ENCODE measurements at regions not wholly inside any gene's neighbourhood (a gene's known extent, or its start where the extent isn't known, plus 50 kb on each side); places are given as distances from the start of the nearest gene placed in this dataset.

- Histone ChIP-seq H3K9ac (no peak overlapping the region), H3F3A (ENCODE audit: insufficient read depth) (peaks cover 25% of the 10 kb centered on the region), H3K4me1 (ENCODE audit: insufficient read depth) (peaks cover 37% of the 10 kb centered on the region), H3K27ac (no peak overlapping the region), H3K4me2 (ENCODE audit: unreplicated experiment) (no peak overlapping the region), H3K36me3 (ENCODE audit: low read depth) (no peaks in the 10 kb centered on the region), H3K9me3 (ENCODE audit: low read depth) (no peaks in the 10 kb centered on the region), H3K27me3 (replicated peaks; ENCODE audit: insufficient read depth) (no peaks in the 10 kb centered on the region), H3K4me3 (no peak overlapping the region), H2AFZ (peak overlapping the region; percentile 8; the same call in 1 of the 2 replicates), H4K20me1 (ENCODE audit: insufficient read depth) (no peaks in the 10 kb centered on the region), H3K9me2 (ENCODE audit: insufficient read depth) (no peaks in the 10 kb centered on the region), H3K79me2 (ENCODE audit: insufficient read depth) (no peaks in the 10 kb centered on the region)
- TF ChIP-seq EZH2phosphoT487 (IDR thresholded peaks at IDR 0.05; ENCODE audit: insufficient read depth, low read depth) (no peak), EZH2 (IDR thresholded peaks at IDR 0.05; ENCODE audit: insufficient read depth, poor library complexity, severe bottlenecking) (no peak)
- no peak for DNase-seq
- in situ Hi-C loops (cut with MboI), result no loop called here
- WGBS, 2 experiments (ENCODE audit: low coverage in 1 of 2, low lambda C conversion rate in 2 of 2, missing lambda C conversion rate in 2 of 2), result 74 to 77% methylated on average over 7 of the region's 7 CpGs
These were observed 118.2 kb upstream of the ADGRL2 start for GRCh38 chr1:81682490-81682889.

- H3K9me2 ChIP-seq (ENCODE audit: insufficient read depth), result no peaks in the 10 kb centered on the region
- H3K79me2 ChIP-seq (ENCODE audit: insufficient read depth), result no peaks in the 10 kb centered on the region
- H3K4me3 ChIP-seq, result no peak overlapping the region
- H2AFZ ChIP-seq, result peak overlapping the region; percentile 8; the same call in 1 of the 2 replicates
- H3K27ac ChIP-seq, result no peak overlapping the region
- H3K9ac ChIP-seq, result no peak overlapping the region
- no peaks in the 10 kb centered on the region for H3K27me3 ChIP-seq (replicated peaks; ENCODE audit: insufficient read depth)
- no peaks in the 10 kb centered on the region for H4K20me1 ChIP-seq (ENCODE audit: insufficient read depth)
- H3K9me3 ChIP-seq (ENCODE audit: low read depth), result no peaks in the 10 kb centered on the region
- H3K36me3 ChIP-seq (ENCODE audit: low read depth), result no peaks in the 10 kb centered on the region
- in situ Hi-C loops (cut with MboI), result no loop called here
- WGBS, 2 experiments (ENCODE audit: low coverage in 1 of 2, low lambda C conversion rate in 2 of 2, missing lambda C conversion rate in 2 of 2), result 4 to 11% methylated on average over 3 of the region's 3 CpGs
- peak overlapping the region; percentile 27 for H3K4me2 ChIP-seq (ENCODE audit: unreplicated experiment)
- peaks cover 25% of the 10 kb centered on the region for H3F3A ChIP-seq (ENCODE audit: insufficient read depth)
- TF ChIP-seq EZH2phosphoT487 (IDR thresholded peaks at IDR 0.05; ENCODE audit: insufficient read depth, low read depth) (no peak), EZH2 (IDR thresholded peaks at IDR 0.05; ENCODE audit: insufficient read depth, poor library complexity, severe bottlenecking) (no peak)
- H3K4me1 ChIP-seq (ENCODE audit: insufficient read depth), result peaks cover 37% of the 10 kb centered on the region
- peak; percentile 65 for DNase-seq
These were observed 119.0 kb upstream of the ADGRL2 start for GRCh38 chr1:81681601-81682266.

- no peaks in the 10 kb centered on the region for H3K9me2 ChIP-seq (ENCODE audit: insufficient read depth)
- peaks cover 25% of the 10 kb centered on the region for H3F3A ChIP-seq (ENCODE audit: insufficient read depth)
- 9% methylated on average over 2 of the region's 2 CpGs for WGBS, 2 experiments (ENCODE audit: low coverage in 1 of 2, low lambda C conversion rate in 2 of 2, missing lambda C conversion rate in 2 of 2)
- H3K4me3 ChIP-seq, result no peak overlapping the region
- H3K27me3 ChIP-seq (replicated peaks; ENCODE audit: insufficient read depth), result no peaks in the 10 kb centered on the region
- no peak overlapping the region for H3K27ac ChIP-seq
- H3K79me2 ChIP-seq (ENCODE audit: insufficient read depth), result no peaks in the 10 kb centered on the region
- H3K4me1 ChIP-seq (ENCODE audit: insufficient read depth), result peaks cover 37% of the 10 kb centered on the region
- no peak for DNase-seq
- H3K4me2 ChIP-seq (ENCODE audit: unreplicated experiment), result peak overlapping the region; percentile 27
- no peaks in the 10 kb centered on the region for H3K9me3 ChIP-seq (ENCODE audit: low read depth)
- H4K20me1 ChIP-seq (ENCODE audit: insufficient read depth), result no peaks in the 10 kb centered on the region
- no peaks in the 10 kb centered on the region for H3K36me3 ChIP-seq (ENCODE audit: low read depth)
- H3K9ac ChIP-seq, result no peak overlapping the region
- in situ Hi-C loops (cut with MboI), result no loop called here
- TF ChIP-seq EZH2 (IDR thresholded peaks at IDR 0.05; ENCODE audit: insufficient read depth, poor library complexity, severe bottlenecking) (no peak), EZH2phosphoT487 (IDR thresholded peaks at IDR 0.05; ENCODE audit: insufficient read depth, low read depth) (no peak)
- H2AFZ ChIP-seq, result peak overlapping the region; percentile 8; the same call in 1 of the 2 replicates
These were observed 119.6 kb upstream of the ADGRL2 start for GRCh38 chr1:81681114-81681513.

- Histone ChIP-seq H3K4me2 (ENCODE audit: unreplicated experiment) (peak overlapping the region; percentile 78), H4K20me1 (ENCODE audit: insufficient read depth) (no peaks in the 10 kb centered on the region), H3K9ac (peak overlapping the region; percentile 62), H3K79me2 (ENCODE audit: insufficient read depth) (no peaks in the 10 kb centered on the region), H2AFZ (peak overlapping the region; percentile 70), H3K36me3 (ENCODE audit: low read depth) (no peaks in the 10 kb centered on the region), H3K9me2 (ENCODE audit: insufficient read depth) (no peaks in the 10 kb centered on the region), H3K4me3 (peak overlapping the region; percentile 59), H3K9me3 (ENCODE audit: low read depth) (no peaks in the 10 kb centered on the region), H3K27me3 (replicated peaks; ENCODE audit: insufficient read depth) (no peaks in the 10 kb centered on the region), H3F3A (ENCODE audit: insufficient read depth) (peaks cover 25% of the 10 kb centered on the region), H3K4me1 (ENCODE audit: insufficient read depth) (peaks cover 37% of the 10 kb centered on the region), H3K27ac (peak overlapping the region; percentile 34)
- in situ Hi-C loops (cut with MboI), result no loop called here
- 19 to 34% methylated on average over 3 of the region's 3 CpGs for WGBS, 2 experiments (ENCODE audit: low coverage in 1 of 2, low lambda C conversion rate in 2 of 2, missing lambda C conversion rate in 2 of 2)
- peak; percentile 77 for DNase-seq
- no peak for TF ChIP-seq EZH2 (IDR thresholded peaks at IDR 0.05; ENCODE audit: insufficient read depth, poor library complexity, severe bottlenecking)
- TF ChIP-seq EZH2phosphoT487 (IDR thresholded peaks at IDR 0.05; ENCODE audit: insufficient read depth, low read depth), result no peak
These were observed 120.8 kb upstream of the ADGRL2 start for GRCh38 chr1:81679942-81680341.

Data from GM23248 (cell line).